Astrocyte of the cerebellum (primary cell): ENCODE measurements at regions not wholly inside any gene's neighbourhood (a gene's known extent, or its start where the extent isn't known, plus 50 kb on each side); places are given as distances from the start of the nearest gene placed in this dataset.

Source experiments
- DNase-seq: peaks from one replicate; pipeline ENCODE4 v3.0.0-alpha.2; 2011; ENCODE audit warnings: low read depth
- H3K4me3 ChIP-seq: 2 replicates; pipeline ENCODE4 v1.5.1; 2011; ENCODE audit warnings: mild to moderate bottlenecking, low read depth, low read length, moderate library complexity
- CTCF ChIP-seq: IDR thresholded peaks from 2 replicates; pipeline ENCODE4 v1.5.1; 2012; ENCODE audit warnings: low read length, low read depth, moderate library complexity, mild to moderate bottlenecking; ENCODE audit errors: missing control alignments
- in situ Hi-C: cut with HindIII; loops from 2 replicates; pipeline ENCODE4 v1.10.0; 2017; ENCODE audit warnings: low sequenced_read_pairs

GRCh38 chr6:62441182-62441581 is 155.2 kb upstream of the KHDRBS2 start:
- no peak for DNase-seq
- no peak for TF ChIP-seq CTCF
- H3K4me3 ChIP-seq = no peak overlapping the region
- in situ Hi-C loops = no loop called here

- H3K4me3 ChIP-seq = no peak overlapping the region
- no peak for TF ChIP-seq CTCF
- in situ Hi-C loops = no loop called here
- no peak for DNase-seq
These were observed 143.8 kb upstream of the KHDRBS2 start for GRCh38 chr6:62429781-62430180.

- H3K4me3 ChIP-seq = no peak overlapping the region
- no peak for TF ChIP-seq CTCF
- in situ Hi-C loops = no loop called here
- DNase-seq = no peak
These were observed 114.7 kb upstream of the KHDRBS2 start for GRCh38 chr6:62400521-62401259.

- no peak overlapping the region for H3K4me3 ChIP-seq
- TF ChIP-seq CTCF = no peak
- in situ Hi-C loops = no loop called here
- DNase-seq = no peak
These were observed 107.6 kb upstream of the KHDRBS2 start for GRCh38 chr6:62393608-62394007.

- in situ Hi-C loops = no loop called here
- H3K4me3 ChIP-seq = no peak overlapping the region
- no peak for DNase-seq
- no peak for TF ChIP-seq CTCF
These were observed 106.3 kb upstream of the KHDRBS2 start for GRCh38 chr6:62392291-62392690.

- in situ Hi-C loops = no loop called here
- no peak overlapping the region for H3K4me3 ChIP-seq
- TF ChIP-seq CTCF = no peak
- no peak for DNase-seq
These were observed 105.3 kb upstream of the KHDRBS2 start for GRCh38 chr6:62391358-62391757.
